BJ (cell line): ENCODE measurements at regions not wholly inside any gene's neighbourhood (a gene's known extent, or its start where the extent isn't known, plus 50 kb on each side); places are given as distances from the start of the nearest gene placed in this dataset.

ENCODE experiments used
- CTCF ChIA-PET: fragments of 350-600 bp; formaldehyde crosslinking; extraction: SDS; loops from one replicate; lab custom pipeline; 2021; ENCODE audit warnings: antibody characterized with exemption, inconsistent platforms; lab: Yijun Ruan, JAX
- POLR2A ChIA-PET: fragments of 300-600 bp; sonication (Branson Sonifier 250); formaldehyde crosslinking; extraction: SDS; loops from one replicate; lab custom pipeline; 2021; ENCODE audit warnings: antibody characterized with exemption; lab: Charles Lee
- DNase-seq: peaks from one replicate; pipeline ENCODE4 v3.0.0-alpha.2; 2011; ENCODE audit warnings: low read depth
- H3K27me3 ChIP-seq: 2 replicates; pipeline ENCODE4 v1.6.0; 2011; ENCODE audit warnings: low read length; ENCODE audit not compliant: control insufficient read depth, insufficient read depth
- H3K36me3 ChIP-seq: 2 replicates; pipeline ENCODE4 v1.5.1; 2011; ENCODE audit warnings: low read length; ENCODE audit not compliant: control insufficient read depth, insufficient read depth
- H3K4me3 ChIP-seq: 2 replicates; pipeline ENCODE4 v1.5.1; 2011; ENCODE audit warnings: low read depth, mild to moderate bottlenecking, control low read depth, low read length
- TF ChIP-seq, protein P1 (sequence below): IDR thresholded peaks from 2 replicates; pipeline ENCODE4 v1.5.1; 2011; ENCODE audit warnings: low read depth, mild to moderate bottlenecking, control low read depth, inconsistent platforms, low read length, moderate library complexity; ENCODE audit not compliant: insufficient read depth

DNA sequence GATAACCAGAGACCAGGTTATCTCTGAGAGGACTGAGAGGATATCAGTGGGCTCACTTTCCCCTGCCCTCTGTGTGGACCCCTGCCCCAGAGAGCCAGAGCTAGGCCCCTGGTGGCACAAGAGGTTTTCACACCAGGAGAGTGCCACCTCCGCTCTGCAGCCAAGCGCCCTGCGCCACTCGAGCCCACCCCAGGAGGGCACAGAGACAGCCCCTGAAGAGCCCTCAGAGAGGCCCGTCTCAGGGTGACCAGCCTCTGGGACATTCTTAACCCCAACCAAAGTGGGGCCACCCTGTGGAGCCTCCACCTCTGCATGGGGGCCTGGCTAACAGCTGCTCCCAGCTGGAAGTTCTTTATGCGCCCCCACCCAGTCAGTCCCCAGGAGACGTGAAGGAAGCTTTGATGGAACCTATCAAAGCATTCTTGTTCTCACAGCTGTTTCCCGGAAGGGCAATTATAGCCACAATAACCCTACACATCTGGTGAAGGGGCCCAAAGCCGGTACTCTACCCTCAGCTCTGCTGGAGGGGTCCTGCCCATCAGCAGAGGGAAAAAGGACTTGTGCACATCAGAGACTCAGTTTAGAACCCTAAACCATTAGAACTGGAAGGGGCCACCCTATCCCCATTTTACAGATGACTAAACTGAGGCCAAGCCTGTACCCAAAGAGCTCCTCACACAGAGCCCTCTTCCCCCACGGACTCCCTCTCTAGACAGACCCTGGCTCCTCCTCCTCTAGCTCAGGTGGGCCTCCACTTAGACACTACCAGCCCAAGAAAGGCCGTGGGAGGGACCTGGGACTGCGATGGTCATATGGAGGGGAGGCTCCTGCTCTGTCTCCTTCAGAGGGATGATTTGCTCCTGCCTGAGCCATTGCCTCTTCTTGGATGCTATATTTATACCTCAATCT, 101.1 kb downstream of the ZFP36L2 start:
- CTCF ChIA-PET = interaction anchor here (0.8 to 1.9 kb wide), 4 partner anchors 10 to 101 kb away, joined by 4 to 5 read pairs (median 4); no protein-coding TSS in a partner anchor
- TF ChIP-seq, protein P1, sequence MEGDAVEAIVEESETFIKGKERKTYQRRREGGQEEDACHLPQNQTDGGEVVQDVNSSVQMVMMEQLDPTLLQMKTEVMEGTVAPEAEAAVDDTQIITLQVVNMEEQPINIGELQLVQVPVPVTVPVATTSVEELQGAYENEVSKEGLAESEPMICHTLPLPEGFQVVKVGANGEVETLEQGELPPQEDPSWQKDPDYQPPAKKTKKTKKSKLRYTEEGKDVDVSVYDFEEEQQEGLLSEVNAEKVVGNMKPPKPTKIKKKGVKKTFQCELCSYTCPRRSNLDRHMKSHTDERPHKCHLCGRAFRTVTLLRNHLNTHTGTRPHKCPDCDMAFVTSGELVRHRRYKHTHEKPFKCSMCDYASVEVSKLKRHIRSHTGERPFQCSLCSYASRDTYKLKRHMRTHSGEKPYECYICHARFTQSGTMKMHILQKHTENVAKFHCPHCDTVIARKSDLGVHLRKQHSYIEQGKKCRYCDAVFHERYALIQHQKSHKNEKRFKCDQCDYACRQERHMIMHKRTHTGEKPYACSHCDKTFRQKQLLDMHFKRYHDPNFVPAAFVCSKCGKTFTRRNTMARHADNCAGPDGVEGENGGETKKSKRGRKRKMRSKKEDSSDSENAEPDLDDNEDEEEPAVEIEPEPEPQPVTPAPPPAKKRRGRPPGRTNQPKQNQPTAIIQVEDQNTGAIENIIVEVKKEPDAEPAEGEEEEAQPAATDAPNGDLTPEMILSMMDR = no peak
- DNase-seq = no peak
- POLR2A ChIA-PET = no interaction called here
- H3K27me3 ChIP-seq = no peaks in the 10 kb centered on the region
- no peak overlapping the region for H3K4me3 ChIP-seq
- no peaks in the 10 kb centered on the region for H3K36me3 ChIP-seq

DNA sequence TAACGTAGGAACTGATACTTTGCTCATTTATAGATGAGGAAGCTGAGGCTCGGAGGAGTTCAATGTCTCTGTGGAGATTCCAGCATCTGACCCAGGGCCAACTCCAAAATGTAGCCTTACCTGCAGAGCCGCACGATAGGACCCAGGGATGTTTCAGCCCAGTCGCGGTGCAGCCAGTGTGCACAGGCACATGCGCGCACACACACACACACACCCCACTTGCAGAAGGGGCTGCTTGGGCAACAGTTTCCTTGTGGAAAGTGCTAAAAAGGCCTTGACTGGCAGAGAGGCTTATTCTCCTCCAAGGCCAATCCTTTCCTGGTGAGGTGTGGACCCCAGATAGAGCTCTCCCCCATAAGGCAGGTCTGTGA, 101.7 kb downstream of the ZFP36L2 start:
- DNase-seq = no peak
- Histone ChIP-seq H3K4me3 (no peak overlapping the region), H3K36me3 (no peaks in the 10 kb centered on the region), H3K27me3 (no peaks in the 10 kb centered on the region)
- POLR2A ChIA-PET = no interaction called here
- TF ChIP-seq, protein P1 = no peak
- CTCF ChIA-PET = interaction anchor here (0.6 to 1.5 kb wide), 3 partner anchors 11 to 398 kb away, joined by 4 read pairs; no protein-coding TSS in a partner anchor

DNA sequence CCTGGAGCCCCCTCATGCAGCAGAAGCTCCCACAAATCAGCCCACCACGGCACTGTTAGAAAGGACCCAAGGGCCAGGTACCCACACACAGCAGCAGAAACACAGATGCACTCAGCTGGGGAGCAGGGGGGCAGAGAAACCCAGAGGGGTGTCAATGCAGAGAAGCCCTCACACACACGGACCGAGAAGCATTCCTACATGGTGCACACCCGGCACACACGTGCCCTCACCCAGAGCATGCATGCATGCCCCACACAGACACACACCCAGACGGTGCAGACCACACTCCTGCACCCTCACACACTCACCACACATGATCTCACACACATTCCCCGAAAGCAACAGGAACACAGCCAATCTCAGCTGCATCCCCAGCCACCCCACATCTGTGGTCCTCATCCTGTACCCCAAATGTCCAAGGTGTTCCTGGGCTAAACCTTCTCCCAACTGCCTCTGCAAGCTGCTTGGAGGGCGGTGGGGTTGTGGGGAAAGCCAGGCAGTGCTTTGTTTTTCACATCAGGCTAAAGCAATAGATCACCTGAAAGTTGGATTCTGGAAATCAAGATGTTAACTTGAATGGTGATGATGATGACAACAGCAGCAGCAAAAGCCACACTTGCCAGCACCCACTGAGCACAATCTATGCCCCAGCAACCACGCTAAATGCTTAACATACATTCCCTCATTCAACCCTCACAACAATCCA, 102.3 kb downstream of the ZFP36L2 start:
- no peak for DNase-seq
- TF ChIP-seq, protein P1 = no peak
- POLR2A ChIA-PET = no interaction called here
- Histone ChIP-seq H3K4me3 (no peak overlapping the region), H3K27me3 (no peaks in the 10 kb centered on the region), H3K36me3 (no peaks in the 10 kb centered on the region)
- CTCF ChIA-PET = interaction anchor here (0.6 to 1.5 kb wide), 3 partner anchors 100 to 399 kb away, joined by 4 read pairs; no protein-coding TSS in a partner anchor

DNA sequence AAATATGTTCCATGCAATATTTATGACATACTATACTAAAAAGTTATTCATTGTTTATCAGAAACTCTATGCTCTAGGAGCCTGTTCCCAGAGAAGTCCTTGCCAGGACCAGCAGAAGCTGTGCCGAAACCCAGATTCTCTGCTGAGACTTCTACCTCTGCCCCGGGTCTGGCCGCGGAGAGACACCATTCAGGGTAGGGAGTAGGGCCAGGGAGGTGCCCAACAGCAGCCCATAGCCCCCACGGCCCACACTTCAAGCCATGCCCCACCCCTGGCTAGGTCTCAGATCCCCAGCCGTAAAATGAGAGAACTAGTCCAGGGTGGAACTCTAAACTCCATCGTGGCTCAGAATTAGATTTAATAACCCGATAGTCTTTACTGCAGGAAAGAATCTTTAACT, 102.9 kb downstream of the ZFP36L2 start:
- no peak for DNase-seq
- TF ChIP-seq, protein P1 = no peak
- ChIA-PET POLR2A (no interaction called here), CTCF (interaction anchor here (1.3 kb wide), 1 partner anchor 361 kb away, joined by 4 read pairs; no protein-coding TSS in a partner anchor)
- Histone ChIP-seq H3K27me3 (no peaks in the 10 kb centered on the region), H3K4me3 (no peak overlapping the region), H3K36me3 (no peaks in the 10 kb centered on the region)

DNA sequence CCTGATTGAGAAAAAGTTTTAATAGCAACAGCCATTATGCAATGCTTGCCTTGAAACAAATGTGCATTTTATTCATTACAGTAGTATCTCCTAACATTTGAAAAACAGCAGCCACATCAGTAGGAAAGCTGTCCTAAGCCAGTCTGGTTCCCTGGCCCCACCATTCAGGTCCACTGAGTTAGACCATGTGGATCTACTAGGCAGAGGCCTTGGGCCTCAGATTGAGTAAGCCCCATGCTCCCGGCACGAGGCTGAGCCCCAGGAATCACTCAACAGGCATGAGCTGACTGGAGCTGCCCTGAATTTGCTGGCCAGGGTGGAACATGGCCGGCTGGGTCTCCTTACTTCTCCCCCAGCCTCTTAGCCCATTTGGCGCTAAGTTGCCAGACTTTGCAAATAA, 103.4 kb downstream of the ZFP36L2 start:
- no peak overlapping the region for H3K4me3 ChIP-seq
- no peaks in the 10 kb centered on the region for H3K27me3 ChIP-seq
- TF ChIP-seq, protein P1 = no peak
- CTCF ChIA-PET = interaction anchor here (1.3 kb wide), 1 partner anchor 361 kb away, joined by 4 read pairs; no protein-coding TSS in a partner anchor
- POLR2A ChIA-PET = no interaction called here
- DNase-seq = no peak
- no peaks in the 10 kb centered on the region for H3K36me3 ChIP-seq
